ENCODE measurements at regions not wholly inside any gene's neighbourhood (a gene's known extent, or its start where the extent isn't known, plus 50 kb on each side); places are given as distances from the start of the nearest gene placed in this dataset.

- H3K9ac ChIP-seq (ENCODE audit: control insufficient read depth, extremely low read depth, insufficient read depth, low read length), result no peak overlapping the region
- H4K20me1 ChIP-seq (ENCODE audit: control insufficient read depth, extremely low read depth, insufficient read depth, low read length), result no peaks in the 10 kb centered on the region
- dilution Hi-C loops (cut with MboI; ENCODE audit: extremely low pct_ligation_motif_present, low sequenced_read_pairs), result no loop called here
- H3K36me3 ChIP-seq (ENCODE audit: control insufficient read depth in 2 of 2, extremely low read depth in 1 of 2, insufficient read depth in 2 of 2, low read length in 2 of 2), result no peaks in the 10 kb centered on the region
- DNase-seq (ENCODE audit: low read depth, low spot score) (no peak), FAIRE-seq (no peak)
- TF ChIP-seq EZH2 (IDR thresholded peaks at IDR 0.05; ENCODE audit: low read length) (no peak), CTCF (optimal IDR thresholded peaks at IDR 0.05 in 1 of 3, IDR thresholded peaks at IDR 0.05 in 1 of 3, conservative IDR thresholded peaks at IDR 0.05 in 1 of 3; ENCODE audit: extremely low read depth in 1 of 3, insufficient read depth in 2 of 3, low read length in 3 of 3) (no peak)
- H3K4me3 ChIP-seq (ENCODE audit: control insufficient read depth in 2 of 3, extremely low read depth in 1 of 3, insufficient read depth in 2 of 3, low read depth in 1 of 3, low read length in 3 of 3), result no peak overlapping the region
- H3K4me2 ChIP-seq (ENCODE audit: control insufficient read depth, extremely low read depth, insufficient read depth, low read depth, low read length), result no peak overlapping the region
- no peaks in the 10 kb centered on the region for H3K9me1 ChIP-seq (ENCODE audit: control insufficient read depth, extremely low read depth, insufficient read depth, low read length)
- no peaks in the 10 kb centered on the region for H3K79me2 ChIP-seq (ENCODE audit: control insufficient read depth, insufficient read depth, low read length)
- no peaks in the 10 kb centered on the region for H3K4me1 ChIP-seq (ENCODE audit: control insufficient read depth, extremely low read depth, insufficient read depth, low read length)
- no peak overlapping the region for H2AFZ ChIP-seq (ENCODE audit: control insufficient read depth, low read length)
- H3K27ac ChIP-seq (ENCODE audit: control insufficient read depth, insufficient read depth, low read length), result no peak overlapping the region
- no peaks in the 10 kb centered on the region for H3K27me3 ChIP-seq (ENCODE audit: control insufficient read depth, extremely low read depth, insufficient read depth, low read length)
- no peaks in the 10 kb centered on the region for H3K9me3 ChIP-seq (ENCODE audit: control insufficient read depth, low read depth, low read length)
These were observed 309.0 kb downstream of the CENPC start for GRCh38 chr4:67236318-67236717.

GRCh38 chr4:67234296-67234695 lies 311.0 kb downstream of the CENPC start:
- DNase-seq (ENCODE audit: low read depth, low spot score), result no peak
- Histone ChIP-seq H3K9me3 (ENCODE audit: control insufficient read depth, low read depth, low read length) (no peaks in the 10 kb centered on the region), H3K4me3 (ENCODE audit: control insufficient read depth in 2 of 3, extremely low read depth in 1 of 3, insufficient read depth in 2 of 3, low read depth in 1 of 3, low read length in 3 of 3) (no peak overlapping the region), H3K9me1 (ENCODE audit: control insufficient read depth, extremely low read depth, insufficient read depth, low read length) (no peaks in the 10 kb centered on the region), H3K79me2 (ENCODE audit: control insufficient read depth, insufficient read depth, low read length) (no peaks in the 10 kb centered on the region), H2AFZ (ENCODE audit: control insufficient read depth, low read length) (no peak overlapping the region), H3K27ac (ENCODE audit: control insufficient read depth, insufficient read depth, low read length) (no peak overlapping the region), H3K4me1 (ENCODE audit: control insufficient read depth, extremely low read depth, insufficient read depth, low read length) (no peaks in the 10 kb centered on the region), H3K4me2 (ENCODE audit: control insufficient read depth, extremely low read depth, insufficient read depth, low read depth, low read length) (no peak overlapping the region), H3K36me3 (ENCODE audit: control insufficient read depth in 2 of 2, extremely low read depth in 1 of 2, insufficient read depth in 2 of 2, low read length in 2 of 2) (no peaks in the 10 kb centered on the region), H4K20me1 (ENCODE audit: control insufficient read depth, extremely low read depth, insufficient read depth, low read length) (no peaks in the 10 kb centered on the region), H3K9ac (ENCODE audit: control insufficient read depth, extremely low read depth, insufficient read depth, low read length) (no peak overlapping the region), H3K27me3 (ENCODE audit: control insufficient read depth, extremely low read depth, insufficient read depth, low read length) (no peaks in the 10 kb centered on the region)
- dilution Hi-C loops (cut with MboI; ENCODE audit: extremely low pct_ligation_motif_present, low sequenced_read_pairs), result no loop called here
- FAIRE-seq, result no peak
- TF ChIP-seq EZH2 (IDR thresholded peaks at IDR 0.05; ENCODE audit: low read length) (no peak), CTCF (optimal IDR thresholded peaks at IDR 0.05 in 1 of 3, IDR thresholded peaks at IDR 0.05 in 1 of 3, conservative IDR thresholded peaks at IDR 0.05 in 1 of 3; ENCODE audit: extremely low read depth in 1 of 3, insufficient read depth in 2 of 3, low read length in 3 of 3) (no peak)

Data from keratinocyte (primary cell).